ENCODE measurements at regions not wholly inside any gene's neighbourhood (a gene's known extent, or its start where the extent isn't known, plus 50 kb on each side); places are given as distances from the start of the nearest gene placed in this dataset.

DNA sequence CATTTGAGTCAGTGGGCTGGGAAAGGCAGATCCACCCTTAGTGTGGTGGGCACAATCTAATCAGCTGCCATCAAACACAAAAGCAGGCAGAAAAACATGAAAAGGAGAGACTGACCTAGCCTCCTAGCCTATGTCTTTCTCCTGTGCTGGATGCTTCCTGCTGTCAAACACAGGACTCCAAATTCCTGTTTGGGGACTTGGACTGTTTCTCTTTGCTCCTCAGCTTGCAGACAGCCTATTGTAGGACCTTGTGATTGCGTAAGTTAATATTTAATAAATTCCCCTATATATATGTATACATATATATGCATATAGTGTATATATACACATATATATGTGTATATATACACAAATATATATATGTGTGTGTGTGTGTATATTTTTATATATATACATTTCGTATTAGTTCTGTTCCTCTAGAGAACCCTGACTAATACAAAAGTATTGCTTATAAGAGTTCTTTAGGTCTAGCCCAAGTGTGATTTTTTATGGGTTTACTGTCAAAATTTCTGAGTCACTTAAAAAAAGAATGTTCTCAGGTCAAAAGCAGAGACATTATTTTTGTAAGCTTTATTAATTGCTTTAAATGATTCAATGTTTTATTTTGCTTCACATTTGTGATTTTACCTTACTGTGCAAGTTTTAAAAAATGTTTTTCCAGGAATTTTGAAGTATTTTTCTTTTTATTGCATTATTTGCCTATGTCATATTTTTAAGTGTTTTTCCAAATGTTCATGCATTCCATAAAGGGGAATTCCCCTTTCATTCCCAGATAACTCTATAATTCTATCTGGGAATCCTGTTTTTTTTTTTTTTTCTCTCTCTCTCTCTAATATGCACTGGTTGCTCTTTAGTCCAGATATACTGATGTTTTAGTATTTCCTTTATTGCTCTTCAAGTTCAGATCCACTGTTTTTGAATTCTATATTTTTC, 92.1 kb upstream of the ADAMTS5 start:
- Mint-ChIP-seq H3K4me3 (ENCODE audit: unreplicated experiment) (no peak overlapping the region), H3K4me1 (ENCODE audit: insufficient read depth, unreplicated experiment) (peaks cover 21% of the 10 kb centered on the region), H3K27me3 (ENCODE audit: insufficient read depth, unreplicated experiment) (no peaks in the 10 kb centered on the region), H3K36me3 (ENCODE audit: insufficient read depth, unreplicated experiment) (no peaks in the 10 kb centered on the region), H3K9me3 (ENCODE audit: unreplicated experiment) (no peaks in the 10 kb centered on the region), H3K27ac (ENCODE audit: low read depth, unreplicated experiment) (no peak overlapping the region)
- CTCF ChIA-PET: no interaction called here
- peak; percentile 14 for DNase-seq (ENCODE audit: unreplicated experiment)
- POLR2A ChIA-PET: interaction anchor here (0.7 kb wide), 1 partner anchor 11 kb away, joined by 6 read pairs; no protein-coding TSS in a partner anchor
- intact Hi-C loops (cut with micrococcal nuclease): no loop called here
- BruUV-seq (replicated peaks): no TSS peak
- TF ChIP-seq, protein P1, sequence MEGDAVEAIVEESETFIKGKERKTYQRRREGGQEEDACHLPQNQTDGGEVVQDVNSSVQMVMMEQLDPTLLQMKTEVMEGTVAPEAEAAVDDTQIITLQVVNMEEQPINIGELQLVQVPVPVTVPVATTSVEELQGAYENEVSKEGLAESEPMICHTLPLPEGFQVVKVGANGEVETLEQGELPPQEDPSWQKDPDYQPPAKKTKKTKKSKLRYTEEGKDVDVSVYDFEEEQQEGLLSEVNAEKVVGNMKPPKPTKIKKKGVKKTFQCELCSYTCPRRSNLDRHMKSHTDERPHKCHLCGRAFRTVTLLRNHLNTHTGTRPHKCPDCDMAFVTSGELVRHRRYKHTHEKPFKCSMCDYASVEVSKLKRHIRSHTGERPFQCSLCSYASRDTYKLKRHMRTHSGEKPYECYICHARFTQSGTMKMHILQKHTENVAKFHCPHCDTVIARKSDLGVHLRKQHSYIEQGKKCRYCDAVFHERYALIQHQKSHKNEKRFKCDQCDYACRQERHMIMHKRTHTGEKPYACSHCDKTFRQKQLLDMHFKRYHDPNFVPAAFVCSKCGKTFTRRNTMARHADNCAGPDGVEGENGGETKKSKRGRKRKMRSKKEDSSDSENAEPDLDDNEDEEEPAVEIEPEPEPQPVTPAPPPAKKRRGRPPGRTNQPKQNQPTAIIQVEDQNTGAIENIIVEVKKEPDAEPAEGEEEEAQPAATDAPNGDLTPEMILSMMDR (IDR thresholded peaks at IDR 0.05; ENCODE audit: unreplicated experiment): no peak

DNA sequence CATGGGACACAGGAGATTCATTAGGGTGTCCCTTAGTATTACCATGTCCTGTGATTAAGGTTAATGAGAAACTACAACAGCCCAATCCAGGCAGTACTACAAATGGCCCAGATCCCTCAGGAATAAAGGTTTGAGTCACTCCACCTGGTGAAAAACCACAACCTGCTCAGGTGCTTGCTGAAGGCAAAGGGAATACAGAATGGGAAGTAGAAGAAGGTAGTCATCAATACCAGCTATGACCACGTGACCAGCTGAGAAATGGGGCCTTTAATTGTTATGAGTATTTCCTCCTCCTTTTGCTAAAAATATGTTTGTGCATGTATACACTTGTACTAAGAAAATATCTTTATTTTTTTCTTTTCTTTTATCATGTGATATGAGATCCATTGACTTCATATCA, 91.1 kb upstream of the ADAMTS5 start:
- Mint-ChIP-seq H3K27me3 (ENCODE audit: insufficient read depth, unreplicated experiment) (no peaks in the 10 kb centered on the region), H3K4me3 (ENCODE audit: unreplicated experiment) (no peak overlapping the region), H3K9me3 (ENCODE audit: unreplicated experiment) (no peaks in the 10 kb centered on the region), H3K4me1 (ENCODE audit: insufficient read depth, unreplicated experiment) (peaks cover 21% of the 10 kb centered on the region), H3K27ac (ENCODE audit: low read depth, unreplicated experiment) (no peak overlapping the region), H3K36me3 (ENCODE audit: insufficient read depth, unreplicated experiment) (no peaks in the 10 kb centered on the region)
- TF ChIP-seq, protein P1 (IDR thresholded peaks at IDR 0.05; ENCODE audit: unreplicated experiment): no peak
- BruUV-seq (replicated peaks): no TSS peak
- ChIA-PET CTCF (no interaction called here), POLR2A (no interaction called here)
- DNase-seq (ENCODE audit: unreplicated experiment): no peak
- intact Hi-C loops (cut with micrococcal nuclease): no loop called here

DNA sequence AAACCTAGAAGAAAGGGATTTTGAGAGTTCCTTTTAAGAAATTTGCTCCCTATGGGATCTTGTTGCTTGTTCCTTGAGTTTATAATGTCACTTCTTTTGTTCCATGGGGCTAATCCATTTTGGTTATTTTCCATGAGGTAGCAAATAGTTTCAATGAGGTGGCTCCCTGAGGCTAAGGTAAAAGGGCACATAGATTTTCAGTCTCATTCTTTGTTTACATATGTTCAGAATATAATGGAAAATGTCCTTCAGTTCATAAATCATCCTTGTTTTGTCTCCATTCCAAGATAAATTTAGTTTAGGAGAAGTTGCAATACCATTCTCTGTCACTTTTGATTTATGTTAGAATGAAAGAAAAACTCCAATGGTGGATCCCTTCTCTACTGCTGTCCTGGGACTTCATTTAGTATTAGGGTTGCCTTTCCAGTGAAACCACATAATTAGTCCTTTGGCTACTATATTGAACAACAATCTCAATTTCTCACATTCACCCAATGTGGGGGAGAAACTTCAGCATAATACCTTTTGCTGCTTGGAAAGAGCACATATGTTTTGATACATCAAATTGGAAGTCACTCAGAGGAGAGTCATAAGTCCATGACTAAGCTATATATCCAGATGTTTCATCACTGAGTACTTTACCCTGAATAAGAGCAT, 80.9 kb upstream of the ADAMTS5 start:
- H3K27ac Mint-ChIP-seq (ENCODE audit: low read depth, unreplicated experiment): peak overlapping the region; percentile 93
- intact Hi-C loops (cut with micrococcal nuclease): no loop called here
- no peaks in the 10 kb centered on the region for H3K36me3 Mint-ChIP-seq (ENCODE audit: insufficient read depth, unreplicated experiment)
- peaks cover 24% of the 10 kb centered on the region for H3K4me1 Mint-ChIP-seq (ENCODE audit: insufficient read depth, unreplicated experiment)
- peak overlapping the region; percentile 18 for H3K4me3 Mint-ChIP-seq (ENCODE audit: unreplicated experiment)
- ChIA-PET POLR2A (interaction anchor here (0.9 to 2.2 kb wide), 5 partner anchors 11 to 172 kb away, joined by 3 to 12 read pairs (median 4); no protein-coding TSS in a partner anchor), CTCF (interaction anchor here (0.7 to 1.0 kb wide), 2 partner anchors 166 to 517 kb away, joined by 3 to 5 read pairs; no protein-coding TSS in a partner anchor)
- no peaks in the 10 kb centered on the region for H3K27me3 Mint-ChIP-seq (ENCODE audit: insufficient read depth, unreplicated experiment)
- TF ChIP-seq, protein P1 (IDR thresholded peaks at IDR 0.05; ENCODE audit: unreplicated experiment): no peak
- peak; percentile 68 for DNase-seq (ENCODE audit: unreplicated experiment)
- H3K9me3 Mint-ChIP-seq (ENCODE audit: unreplicated experiment): no peaks in the 10 kb centered on the region
- BruUV-seq (replicated peaks): no TSS peak

DNA sequence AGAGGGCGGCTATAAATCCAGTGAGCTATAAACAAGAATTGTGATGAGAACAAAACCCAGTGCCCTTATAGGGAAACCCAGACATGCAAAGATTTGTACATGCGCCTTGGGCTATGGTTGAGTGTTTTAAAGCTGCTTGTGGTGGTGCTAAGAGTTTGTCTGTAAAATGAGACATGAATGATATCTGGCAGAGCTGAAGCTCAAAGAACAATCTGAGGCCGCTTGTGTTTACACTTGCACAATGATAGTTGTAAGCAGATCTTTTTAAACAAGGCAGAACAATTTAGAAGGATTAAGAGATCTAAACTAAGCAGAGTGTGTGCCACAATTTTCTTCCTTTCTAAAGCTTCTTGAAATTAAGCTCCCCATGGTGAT, 80.4 kb upstream of the ADAMTS5 start:
- intact Hi-C loops (cut with micrococcal nuclease): no loop called here
- Mint-ChIP-seq H3K27ac (ENCODE audit: low read depth, unreplicated experiment) (peak overlapping the region; percentile 93), H3K9me3 (ENCODE audit: unreplicated experiment) (no peaks in the 10 kb centered on the region), H3K36me3 (ENCODE audit: insufficient read depth, unreplicated experiment) (no peaks in the 10 kb centered on the region), H3K4me1 (ENCODE audit: insufficient read depth, unreplicated experiment) (peaks cover 24% of the 10 kb centered on the region), H3K4me3 (ENCODE audit: unreplicated experiment) (peak overlapping the region; percentile 18), H3K27me3 (ENCODE audit: insufficient read depth, unreplicated experiment) (no peaks in the 10 kb centered on the region)
- TF ChIP-seq, protein P1 (IDR thresholded peaks at IDR 0.05; ENCODE audit: unreplicated experiment): no peak
- ChIA-PET POLR2A (interaction anchor here (0.6 to 2.2 kb wide), 5 partner anchors 12 to 173 kb away, joined by 3 to 12 read pairs (median 4); no protein-coding TSS in a partner anchor), CTCF (interaction anchor here (0.7 kb wide), 2 partner anchors 166 to 258 kb away, joined by 3 to 4 read pairs; no protein-coding TSS in a partner anchor)
- BruUV-seq (replicated peaks): no TSS peak
- DNase-seq (ENCODE audit: unreplicated experiment): peak; percentile 61

Data from MCF 10A (cell line).